Neural progenitor cell (in vitro differentiated cells): ENCODE measurements at regions not wholly inside any gene's neighbourhood (a gene's known extent, or its start where the extent isn't known, plus 50 kb on each side); places are given as distances from the start of the nearest gene placed in this dataset.

Experiments used
- DNase-seq: peaks from one replicate; pipeline ENCODE4 v3.0.0-alpha.2; 2016; ENCODE audit warnings: low spot score
- H2AFZ ChIP-seq: fragments of 200-600 bp; sonication (generic); replicated peaks from 2 replicates; pipeline ENCODE4 v1.6.1; 2016; ENCODE audit warnings: antibody characterized with exemption
- H3F3A ChIP-seq: fragments of 200-600 bp; sonication (generic); 2 replicates; pipeline ENCODE4 v1.6.1; 2016; ENCODE audit warnings: antibody characterized with exemption, low read depth
- H3K27ac ChIP-seq: fragments of 200-600 bp; sonication (generic); 2 replicates; pipeline ENCODE4 v1.5.1; 2016; ENCODE audit warnings: mild to moderate bottlenecking
- H3K27me3 ChIP-seq: fragments of 200-600 bp; sonication (generic); 2 replicates; pipeline ENCODE4 v1.6.1; 2016; ENCODE audit warnings: mild to moderate bottlenecking, moderate library complexity
- H3K36me3 ChIP-seq: fragments of 200-600 bp; sonication (generic); 2 replicates; pipeline ENCODE4 v1.5.1; 2016
- H3K4me1 ChIP-seq: fragments of 200-600 bp; sonication (generic); 2 replicates; pipeline ENCODE4 v1.6.1; 2016; ENCODE audit warnings: mixed run types
- H3K4me2 ChIP-seq: fragments of 200-600 bp; sonication (generic); 2 replicates; pipeline ENCODE4 v1.6.1; 2016
- H3K4me3 ChIP-seq: fragments of 200-600 bp; sonication (generic); 2 replicates; pipeline ENCODE4 v1.5.1; 2016
- H3K79me2 ChIP-seq: fragments of 200-600 bp; sonication (generic); 2 replicates; pipeline ENCODE4 v1.6.1; 2016; ENCODE audit warnings: low read depth
- H3K9ac ChIP-seq: fragments of 200-600 bp; sonication (generic); 2 replicates; pipeline ENCODE4 v1.6.1; 2016
- H3K9me3 ChIP-seq: fragments of 200-600 bp; sonication (generic); 2 replicates; pipeline ENCODE4 v1.5.1; 2016; ENCODE audit warnings: low read depth
- H4K20me1 ChIP-seq: fragments of 200-600 bp; sonication (generic); 2 replicates; pipeline ENCODE4 v1.6.1; 2016; ENCODE audit warnings: low read depth
- H3K27ac Mint-ChIP-seq: 3 replicates; pipeline ENCODE4 v1.8.0; 2021; ENCODE audit warnings: mixed read lengths
- H3K27me3 Mint-ChIP-seq: 2 replicates; pipeline ENCODE4 v1.8.0; 2022; ENCODE audit warnings: low read depth, mild to moderate bottlenecking, inconsistent platforms, moderate library complexity, mixed read lengths; ENCODE audit not compliant: insufficient read depth
- H3K36me3 Mint-ChIP-seq: 3 replicates; pipeline ENCODE4 v1.8.0; 2021; ENCODE audit warnings: mixed read lengths
- H3K4me1 Mint-ChIP-seq: 3 replicates; pipeline ENCODE4 v1.8.0; 2021; ENCODE audit warnings: mixed read lengths
- H3K4me3 Mint-ChIP-seq: 3 replicates; pipeline ENCODE4 v1.8.0; 2021; ENCODE audit warnings: mild to moderate bottlenecking, moderate library complexity, mixed read lengths
- H3K9me3 Mint-ChIP-seq: 3 replicates; pipeline ENCODE4 v1.8.0; 2020; ENCODE audit warnings: mixed read lengths
- EZH2 ChIP-seq: fragments of 200-600 bp; sonication (generic); IDR thresholded peaks from 2 replicates; pipeline ENCODE4 v1.6.1; 2017; ENCODE audit warnings: antibody characterized with exemption, mild to moderate bottlenecking, moderate library complexity
- EZH2phosphoT487 ChIP-seq: fragments of 200-600 bp; sonication (generic); IDR thresholded peaks from 2 replicates; pipeline ENCODE4 v1.6.1; 2017; ENCODE audit warnings: antibody characterized with exemption
- TF ChIP-seq, protein P1 (sequence below): fragments of 200-600 bp; sonication (generic); IDR thresholded peaks from 2 replicates; pipeline ENCODE4 v1.5.1; 2017; ENCODE audit warnings: antibody characterized with exemption, mild to moderate bottlenecking

DNA sequence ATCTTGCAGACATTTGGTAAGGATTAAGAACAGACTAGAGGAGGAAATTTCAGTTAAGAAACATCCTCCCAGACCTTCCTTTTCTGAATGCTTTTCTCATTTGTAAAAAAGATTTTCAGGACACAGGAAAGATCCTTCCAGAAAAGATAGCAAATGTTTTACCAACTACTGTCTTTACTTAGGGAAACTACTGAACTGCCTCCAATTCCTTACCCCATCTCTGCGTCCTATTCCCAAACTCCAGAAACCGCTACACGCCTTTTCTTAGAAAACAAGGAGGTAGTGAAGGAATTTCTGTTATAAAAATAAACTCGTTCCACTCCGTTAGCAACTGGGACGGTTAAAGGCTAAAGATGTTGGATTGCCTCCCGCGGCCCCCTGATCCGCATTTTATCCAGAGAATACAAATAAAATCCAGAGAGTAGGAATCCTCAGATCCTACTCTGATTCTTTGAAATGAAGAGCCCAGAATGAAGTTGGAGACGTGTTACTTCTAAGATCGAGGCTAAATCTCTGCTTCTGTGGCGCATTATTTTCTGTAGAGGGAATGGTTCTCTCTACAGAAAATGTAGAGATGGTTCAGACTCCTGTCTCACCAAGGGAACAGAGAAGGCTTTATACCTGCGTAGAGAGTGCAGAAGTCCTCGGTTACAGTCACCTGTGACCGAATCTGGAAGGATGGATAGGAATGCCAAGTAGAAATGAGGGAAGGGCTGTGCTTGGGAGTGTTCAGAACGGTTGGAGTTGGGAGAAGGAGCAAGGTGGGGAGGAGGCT is 133.0 kb downstream of the GPX5 start:
- peak; percentile 31 for DNase-seq
- peaks cover 6% of the 10 kb centered on the region for H3K36me3 Mint-ChIP-seq
- Histone ChIP-seq H3K4me3 (peak overlapping the region; percentile 93), H4K20me1 (no peaks in the 10 kb centered on the region), H3K79me2 (no peaks in the 10 kb centered on the region), H3F3A (peaks cover 12% of the 10 kb centered on the region), H3K27ac (no peak overlapping the region), H3K36me3 (no peaks in the 10 kb centered on the region), H3K27me3 (peaks cover 22% of the 10 kb centered on the region), H3K4me1 (peaks cover 3% of the 10 kb centered on the region), H2AFZ (peak overlapping the region; percentile 98), H3K9ac (peak overlapping the region; percentile 43), H3K4me2 (peak overlapping the region; percentile 91), H3K9me3 (no peaks in the 10 kb centered on the region)
- peak overlapping the region; percentile 98 for H3K27ac Mint-ChIP-seq
- peak overlapping the region; percentile 98 for H3K4me3 Mint-ChIP-seq
- peaks cover 23% of the 10 kb centered on the region for H3K4me1 Mint-ChIP-seq
- H3K9me3 Mint-ChIP-seq, result peaks cover 7% of the 10 kb centered on the region
- peaks cover 25% of the 10 kb centered on the region for H3K27me3 Mint-ChIP-seq
- TF ChIP-seq EZH2phosphoT487 (no peak), EZH2 (no peak)
- TF ChIP-seq, protein P1, sequence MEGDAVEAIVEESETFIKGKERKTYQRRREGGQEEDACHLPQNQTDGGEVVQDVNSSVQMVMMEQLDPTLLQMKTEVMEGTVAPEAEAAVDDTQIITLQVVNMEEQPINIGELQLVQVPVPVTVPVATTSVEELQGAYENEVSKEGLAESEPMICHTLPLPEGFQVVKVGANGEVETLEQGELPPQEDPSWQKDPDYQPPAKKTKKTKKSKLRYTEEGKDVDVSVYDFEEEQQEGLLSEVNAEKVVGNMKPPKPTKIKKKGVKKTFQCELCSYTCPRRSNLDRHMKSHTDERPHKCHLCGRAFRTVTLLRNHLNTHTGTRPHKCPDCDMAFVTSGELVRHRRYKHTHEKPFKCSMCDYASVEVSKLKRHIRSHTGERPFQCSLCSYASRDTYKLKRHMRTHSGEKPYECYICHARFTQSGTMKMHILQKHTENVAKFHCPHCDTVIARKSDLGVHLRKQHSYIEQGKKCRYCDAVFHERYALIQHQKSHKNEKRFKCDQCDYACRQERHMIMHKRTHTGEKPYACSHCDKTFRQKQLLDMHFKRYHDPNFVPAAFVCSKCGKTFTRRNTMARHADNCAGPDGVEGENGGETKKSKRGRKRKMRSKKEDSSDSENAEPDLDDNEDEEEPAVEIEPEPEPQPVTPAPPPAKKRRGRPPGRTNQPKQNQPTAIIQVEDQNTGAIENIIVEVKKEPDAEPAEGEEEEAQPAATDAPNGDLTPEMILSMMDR, result no peak

DNA sequence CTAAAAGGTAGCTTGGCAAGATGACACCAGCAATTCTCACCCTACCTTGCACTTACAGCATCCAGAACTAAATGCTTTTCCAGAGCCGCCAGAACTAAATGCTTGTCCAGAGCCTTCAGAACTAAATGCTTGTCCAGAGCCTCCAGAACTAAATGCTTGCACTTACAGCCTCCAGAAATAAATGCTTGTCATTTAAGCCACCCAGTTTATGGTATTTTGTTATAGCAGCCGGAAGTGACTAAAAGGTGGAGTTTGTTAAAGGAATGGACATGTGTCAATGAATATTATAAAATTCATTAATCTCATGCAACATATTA is 133.5 kb downstream of the GPX5 start:
- no peak for TF ChIP-seq EZH2phosphoT487
- TF ChIP-seq, protein P1, result no peak
- no peak for TF ChIP-seq EZH2
- Mint-ChIP-seq H3K27ac (no peak overlapping the region), H3K9me3 (peaks cover 7% of the 10 kb centered on the region), H3K27me3 (peaks cover 25% of the 10 kb centered on the region), H3K4me1 (peaks cover 23% of the 10 kb centered on the region), H3K36me3 (peaks cover 6% of the 10 kb centered on the region), H3K4me3 (peak overlapping the region; percentile 98)
- Histone ChIP-seq H3K79me2 (no peaks in the 10 kb centered on the region), H3K36me3 (no peaks in the 10 kb centered on the region), H3K4me2 (peak overlapping the region; percentile 91), H2AFZ (peak overlapping the region; percentile 98), H3K9ac (no peak overlapping the region), H3K27me3 (peaks cover 22% of the 10 kb centered on the region), H3K4me1 (peaks cover 3% of the 10 kb centered on the region), H3K9me3 (no peaks in the 10 kb centered on the region), H4K20me1 (no peaks in the 10 kb centered on the region), H3F3A (peaks cover 12% of the 10 kb centered on the region), H3K4me3 (peak overlapping the region; percentile 93), H3K27ac (no peak overlapping the region)
- no peak for DNase-seq

DNA sequence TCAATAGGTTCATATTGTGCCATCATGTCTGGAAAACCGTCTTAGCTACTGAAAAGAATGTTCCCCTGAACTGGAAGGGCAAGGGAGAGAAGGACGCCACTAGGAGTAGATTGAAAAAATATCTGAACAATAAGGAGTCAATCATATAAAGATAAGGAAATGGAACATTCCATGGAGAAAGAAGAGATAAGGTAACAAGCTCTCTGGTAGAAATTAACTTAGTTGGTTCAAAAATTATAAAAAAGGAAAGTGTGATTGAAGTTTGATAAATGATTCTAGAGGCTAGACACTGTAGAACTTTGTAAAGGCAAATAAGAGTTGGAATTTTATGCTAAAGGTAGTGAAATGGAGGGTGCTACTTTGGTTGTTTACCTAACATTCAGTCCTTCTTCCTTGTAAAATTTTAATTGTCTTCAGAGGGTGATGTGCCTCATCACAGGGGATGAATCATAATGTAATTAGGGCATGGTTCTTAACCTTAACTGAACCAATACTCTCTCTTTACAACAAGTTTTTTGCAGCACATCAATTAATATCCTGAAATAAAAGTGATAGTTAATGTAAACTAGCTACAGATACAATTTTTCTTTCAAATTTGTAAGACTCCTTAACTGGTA is 135.5 kb downstream of the GPX5 start:
- H3K4me3 Mint-ChIP-seq, result no peak overlapping the region
- Histone ChIP-seq H3K36me3 (no peaks in the 10 kb centered on the region), H2AFZ (no peak overlapping the region), H3K27me3 (peaks cover 17% of the 10 kb centered on the region), H3K4me2 (no peak overlapping the region), H3K27ac (no peak overlapping the region), H3K4me3 (no peak overlapping the region), H3K9ac (no peak overlapping the region), H3K79me2 (no peaks in the 10 kb centered on the region), H3K4me1 (peaks cover 3% of the 10 kb centered on the region), H4K20me1 (no peaks in the 10 kb centered on the region), H3K9me3 (no peaks in the 10 kb centered on the region), H3F3A (peaks cover 8% of the 10 kb centered on the region)
- no peak for DNase-seq
- H3K27me3 Mint-ChIP-seq, result peaks cover 25% of the 10 kb centered on the region
- H3K9me3 Mint-ChIP-seq, result peaks cover 9% of the 10 kb centered on the region
- H3K27ac Mint-ChIP-seq, result no peak overlapping the region
- TF ChIP-seq EZH2 (no peak), EZH2phosphoT487 (no peak)
- TF ChIP-seq, protein P1, result no peak
- H3K36me3 Mint-ChIP-seq, result peaks cover 6% of the 10 kb centered on the region
- peaks cover 23% of the 10 kb centered on the region for H3K4me1 Mint-ChIP-seq
